Coronary artery (tissue), 2 donors: ENCODE measurements at regions not wholly inside any gene's neighbourhood (a gene's known extent, or its start where the extent isn't known, plus 50 kb on each side); places are given as distances from the start of the nearest gene placed in this dataset.

Source experiments
- DNase-seq: peaks from one replicate; pipeline ENCODE4 v3.0.0-alpha.2; 2017; ENCODE audit warnings: low spot score
- H3K27ac ChIP-seq, 2 donors: fragments of 200-600 bp; sonication (generic); one replicate each; pipeline ENCODE4 v1.5.1; 2016 to 2019
- H3K4me3 ChIP-seq: fragments of 200-600 bp; sonication (generic); 2 replicates; pipeline ENCODE4 v1.5.1; 2016; ENCODE audit warnings: mild to moderate bottlenecking, moderate library complexity
- CTCF ChIP-seq: fragments of 200-600 bp; sonication (generic); IDR thresholded peaks from one replicate; pipeline ENCODE4 v1.5.1; 2019; ENCODE audit warnings: antibody characterized with exemption

GRCh38 chr13:80630685-80631121, 289.8 kb upstream of the SPRY2 start:
- TF ChIP-seq CTCF: no peak
- H3K27ac ChIP-seq: peak overlapping the region; percentile 12 to 68
- DNase-seq: no peak

GRCh38 chr13:80618781-80619180, 277.9 kb upstream of the SPRY2 start:
- H3K27ac ChIP-seq: peak overlapping the region in 1 of 2 donors; percentile 8
- DNase-seq: no peak
- no peak for TF ChIP-seq CTCF

More at GRCh38 chr13:80630685-80631121, 289.8 kb upstream of the SPRY2 start:
- no peak overlapping the region for H3K4me3 ChIP-seq

GRCh38 chr13:80612804-80613203, 271.9 kb upstream of the SPRY2 start:
- Histone ChIP-seq H3K4me3 (no peak overlapping the region), H3K27ac (no peak overlapping the region)
- DNase-seq: no peak
- TF ChIP-seq CTCF: no peak

More at GRCh38 chr13:80618781-80619180, 277.9 kb upstream of the SPRY2 start:
- no peak overlapping the region for H3K4me3 ChIP-seq

DNA sequence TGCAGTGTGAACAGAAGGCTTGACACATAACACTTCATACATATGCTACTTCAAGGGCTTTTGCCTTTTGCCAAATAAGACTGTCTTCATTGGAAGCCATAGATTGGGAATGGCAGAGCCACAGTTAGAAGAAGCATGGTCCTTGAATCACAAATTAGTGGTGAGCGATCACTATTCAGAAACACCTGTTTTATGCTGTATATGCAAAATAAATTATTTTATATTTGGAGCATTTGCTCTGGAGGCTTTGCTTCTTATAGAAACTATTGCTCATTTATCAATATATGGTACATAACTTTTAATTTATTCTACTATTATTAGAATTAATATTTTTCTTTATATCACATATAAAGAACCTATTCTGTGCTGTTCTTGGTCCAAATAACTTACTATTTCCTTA, 270.4 kb upstream of the SPRY2 start:
- no peak for DNase-seq
- no peak for TF ChIP-seq CTCF
- Histone ChIP-seq H3K4me3 (no peak overlapping the region), H3K27ac (no peak overlapping the region)

- no peak overlapping the region for H3K27ac ChIP-seq
- DNase-seq: no peak
- H3K4me3 ChIP-seq: no peak overlapping the region
- no peak for TF ChIP-seq CTCF
Observed at GRCh38 chr13:80605716-80606115, 264.8 kb upstream of the SPRY2 start.

DNA sequence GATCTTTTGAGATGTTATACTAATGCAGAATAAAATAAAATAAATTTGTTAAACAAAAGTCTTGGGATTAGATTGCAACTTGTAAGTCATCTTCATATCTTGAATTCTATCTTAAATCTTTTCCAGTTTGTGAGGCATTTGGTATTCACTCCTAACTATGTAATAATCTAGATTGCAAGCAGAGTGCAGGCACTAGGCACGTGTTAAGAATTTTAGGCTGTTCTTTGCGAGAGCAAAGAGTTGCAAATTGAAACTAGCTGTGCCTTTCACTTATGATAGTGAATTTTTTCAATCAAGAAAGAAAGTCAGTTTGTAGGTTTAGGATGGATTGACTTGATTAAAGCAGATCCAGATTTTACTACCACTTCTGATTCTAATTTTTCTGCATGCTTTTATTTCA, 264.1 kb upstream of the SPRY2 start:
- no peak for TF ChIP-seq CTCF
- DNase-seq: no peak
- no peak overlapping the region for H3K4me3 ChIP-seq
- H3K27ac ChIP-seq: no peak overlapping the region

GRCh38 chr13:80604098-80604497, 263.2 kb upstream of the SPRY2 start:
- Histone ChIP-seq H3K4me3 (no peak overlapping the region), H3K27ac (no peak overlapping the region)
- no peak for TF ChIP-seq CTCF
- no peak for DNase-seq
